D721Med (cell line): ENCODE measurements at regions not wholly inside any gene's neighbourhood (a gene's known extent, or its start where the extent isn't known, plus 50 kb on each side); places are given as distances from the start of the nearest gene placed in this dataset.
A peak's percentile ranks its signal among the peaks of the same experiment; 100 is the strongest.

Experiments
- DNase-seq: peaks from one replicate; pipeline ENCODE4 v3.0.0; 2011; ENCODE audit warnings: low spot score; ENCODE audit not compliant: insufficient read length
- FAIRE-seq: peaks from 2 replicates; lab custom pipeline; 2011; peaks lifted over from hg19 to GRCh38; lab: Jason Lieb, UNC
- CTCF ChIP-seq: IDR thresholded peaks from 2 replicates; pipeline ENCODE4 v1.5.1; 2012; ENCODE audit warnings: mild to moderate bottlenecking, control low read depth; ENCODE audit not compliant: insufficient read depth; ENCODE audit errors: missing control alignments

- DNase-seq, result no peak
- TF ChIP-seq CTCF, result no peak
- peak; percentile 99 for FAIRE-seq
Measured at GRCh38 chr3:75015280-75015679, 400.8 kb upstream of the CNTN3 start.

- DNase-seq, result no peak
- no peak for FAIRE-seq
- no peak for TF ChIP-seq CTCF
Measured at GRCh38 chr3:75035146-75035545, 420.7 kb upstream of the CNTN3 start.

GRCh38 chr3:75042941-75043340 is 428.5 kb upstream of the CNTN3 start:
- FAIRE-seq (no peak), DNase-seq (no peak)
- no peak for TF ChIP-seq CTCF

GRCh38 chr3:75048650-75049049 is 434.2 kb upstream of the CNTN3 start:
- no peak for FAIRE-seq
- DNase-seq, result no peak
- no peak for TF ChIP-seq CTCF

GRCh38 chr3:75049533-75049932 is 435.1 kb upstream of the CNTN3 start:
- FAIRE-seq, result no peak
- no peak for TF ChIP-seq CTCF
- no peak for DNase-seq

GRCh38 chr3:75059120-75059519 is 444.7 kb upstream of the CNTN3 start:
- no peak for TF ChIP-seq CTCF
- no peak for DNase-seq
- FAIRE-seq, result no peak

GRCh38 chr3:75061806-75062205 is 447.3 kb upstream of the CNTN3 start:
- FAIRE-seq, result no peak
- DNase-seq, result no peak
- TF ChIP-seq CTCF, result no peak
